Testis (tissue), 2 donors: ENCODE measurements at regions not wholly inside any gene's neighbourhood (a gene's known extent, or its start where the extent isn't known, plus 50 kb on each side); places are given as distances from the start of the nearest gene placed in this dataset.
A peak's percentile ranks its signal among the peaks of the same experiment; 100 is the strongest.

Source experiments
- DNase-seq: peaks from one replicate; pipeline ENCODE4 v3.0.0-alpha.2; 2019
- H3K27ac ChIP-seq, 2 donors: fragments of 200-600 bp; sonication (generic); one replicate each; pipeline ENCODE4 v1.5.1; 2019
- H3K27me3 ChIP-seq: fragments of 200-600 bp; sonication (generic); one replicate; pipeline ENCODE4 v1.5.1; 2019
- H3K36me3 ChIP-seq: fragments of 200-600 bp; sonication (generic); one replicate; pipeline ENCODE4 v1.5.1; 2017; ENCODE audit warnings: low read depth; ENCODE audit errors: missing control alignments
- H3K4me1 ChIP-seq: fragments of 200-600 bp; sonication (generic); one replicate; pipeline ENCODE4 v1.5.1; 2019
- H3K4me3 ChIP-seq, 2 donors: fragments of 200-600 bp; sonication (generic); one replicate each; pipeline ENCODE4 v1.5.1; 2017 to 2019
- H3K9me3 ChIP-seq: fragments of 200-600 bp; sonication (generic); one replicate; pipeline ENCODE4 v1.5.1; 2017
- CTCF ChIP-seq, 3 experiments: fragments of 450-650 bp in 2 of 3; fragments of 200-600 bp in 1 of 3; sonication (generic) in 1 of 3; IDR thresholded peaks; one replicate each; pipeline ENCODE4 v1.5.1; 2016 to 2019; ENCODE audit warnings: antibody characterized with exemption in 3 of 3, mild to moderate bottlenecking in 2 of 3, moderate library complexity in 1 of 3
- POLR2A ChIP-seq: fragments of 450-650 bp; IDR thresholded peaks from one replicate; pipeline ENCODE4 v1.6.1; 2017; ENCODE audit warnings: antibody characterized with exemption, mild to moderate bottlenecking, moderate library complexity
- WGBS, 2 donors: methylation state at CpG; one replicate each; pipeline ENCODE4 v1.1.5; 2018; 5-methylcytosine and 5-hydroxymethylcytosine counted together
- intact Hi-C: fragments of 100-400 bp; cut with DNase I; formaldehyde crosslinking; loops from one replicate; pipeline ENCODE4 v1.15.1; 2023; ENCODE audit warnings: low total_unique reads

GRCh38 chr15:85847031-85847430 is 52.3 kb upstream of the KLHL25 start:
- no peak for DNase-seq
- Histone ChIP-seq H3K4me3 (no peak overlapping the region), H3K27ac (no peak overlapping the region), H3K9me3 (no peaks in the 10 kb centered on the region), H3K4me1 (no peaks in the 10 kb centered on the region), H3K27me3 (no peaks in the 10 kb centered on the region), H3K36me3 (no peaks in the 10 kb centered on the region)
- 78 to 80% methylated on average over 3 of the region's 3 CpGs for WGBS, 2 donors
- intact Hi-C loops: no loop called here
- TF ChIP-seq CTCF (IDR thresholded peaks at IDR 0.05) (no peak), POLR2A (no peak)

GRCh38 chr15:85849946-85850345 is 55.2 kb upstream of the KLHL25 start:
- DNase-seq: peak; percentile 6
- Histone ChIP-seq H3K36me3 (no peaks in the 10 kb centered on the region), H3K9me3 (no peaks in the 10 kb centered on the region), H3K27me3 (no peaks in the 10 kb centered on the region), H3K4me3 (no peak overlapping the region), H3K27ac (no peak overlapping the region), H3K4me1 (peaks cover 3% of the 10 kb centered on the region)
- 88 to 96% methylated on average over 11 of the region's 11 CpGs for WGBS, 2 donors
- no peak for TF ChIP-seq POLR2A
- intact Hi-C loops: no loop called here

DNA sequence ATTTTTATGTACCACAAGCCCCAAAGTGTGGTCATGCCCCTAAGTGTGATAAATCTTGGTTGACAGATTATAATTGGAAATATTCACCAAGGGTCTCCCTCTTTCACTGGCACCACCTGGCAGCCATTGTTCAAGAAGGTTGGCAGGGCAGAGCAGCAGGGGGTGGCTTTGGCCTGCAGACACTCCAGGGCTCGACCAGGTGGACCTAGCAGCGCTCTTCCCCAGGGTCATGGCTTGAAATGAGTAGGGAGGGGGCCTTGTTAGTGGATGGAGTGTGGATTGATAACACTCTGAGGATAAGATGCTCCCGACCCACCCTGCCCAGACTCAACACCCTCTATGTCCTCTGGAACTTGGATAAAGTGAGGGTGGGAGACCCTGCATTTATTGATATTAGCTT is 58.2 kb upstream of the KLHL25 start:
- TF ChIP-seq POLR2A (no peak), CTCF (IDR thresholded peaks at IDR 0.05) (no peak)
- H3K27me3 ChIP-seq: no peaks in the 10 kb centered on the region
- WGBS, 2 donors: 64 to 81% methylated on average over 3 of the region's 3 CpGs
- no peaks in the 10 kb centered on the region for H3K9me3 ChIP-seq
- intact Hi-C loops: no loop called here
- H3K4me1 ChIP-seq: peaks cover 3% of the 10 kb centered on the region
- no peak overlapping the region for H3K27ac ChIP-seq
- DNase-seq: no peak
- H3K4me3 ChIP-seq: no peak overlapping the region
- no peaks in the 10 kb centered on the region for H3K36me3 ChIP-seq

- no peaks in the 10 kb centered on the region for H3K36me3 ChIP-seq
- no peaks in the 10 kb centered on the region for H3K9me3 ChIP-seq
- no peaks in the 10 kb centered on the region for H3K27me3 ChIP-seq
- peak; percentile 62 to 90 (median 81) for TF ChIP-seq CTCF (IDR thresholded peaks at IDR 0.05)
- TF ChIP-seq POLR2A: no peak
- no peak overlapping the region for H3K27ac ChIP-seq
- intact Hi-C loops: no loop called here
- DNase-seq: peak; percentile 71
- WGBS, 2 donors: 24 to 33% methylated on average over 11 of the region's 11 CpGs
- H3K4me3 ChIP-seq: no peak overlapping the region
- peaks cover 3% of the 10 kb centered on the region for H3K4me1 ChIP-seq
Observed at GRCh38 chr15:85854345-85855097, 59.8 kb upstream of the KLHL25 start.

DNA sequence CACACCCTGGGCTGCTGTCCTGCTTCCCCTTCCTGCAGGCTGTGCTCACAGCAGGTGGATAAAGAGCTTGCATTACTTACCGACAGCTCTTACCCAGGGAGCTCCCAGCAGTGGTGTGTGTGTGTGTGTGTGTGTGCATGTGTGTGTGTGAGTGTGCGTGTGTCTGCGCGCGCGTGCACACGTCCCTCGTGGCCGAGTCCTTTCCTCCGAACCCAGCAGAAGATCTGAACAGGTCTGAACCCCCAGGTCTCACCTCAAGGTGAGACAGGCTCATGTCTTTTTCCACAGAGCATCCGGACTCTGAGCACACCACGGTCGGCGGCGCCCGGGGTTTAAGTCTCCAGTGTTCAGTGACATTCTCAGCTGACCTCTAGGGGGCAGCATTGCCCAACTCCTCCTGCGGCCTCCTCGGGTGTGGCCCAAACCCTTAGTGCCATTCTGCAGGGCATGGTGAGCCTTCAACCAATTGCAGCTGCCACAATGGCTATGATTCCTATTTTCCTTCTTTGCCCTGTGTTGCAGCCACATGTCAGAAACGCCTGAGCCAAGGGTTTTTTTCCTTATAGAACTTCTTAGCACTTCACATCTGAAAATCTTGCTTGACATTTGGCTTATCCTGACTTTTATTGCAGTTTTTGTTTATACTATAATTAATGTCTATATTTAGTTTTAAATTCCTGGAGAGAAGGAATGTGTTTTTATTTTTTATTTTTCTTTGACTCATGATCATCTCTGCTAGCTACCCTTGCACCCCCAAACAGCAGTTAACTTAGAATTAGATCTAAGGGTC is 64.1 kb upstream of the KLHL25 start:
- DNase-seq: peak; percentile 77
- 14 to 22% methylated on average over 3 to 19 of the region's 19 CpGs for WGBS, 2 donors
- Histone ChIP-seq H3K9me3 (no peaks in the 10 kb centered on the region), H3K27me3 (no peaks in the 10 kb centered on the region), H3K36me3 (no peaks in the 10 kb centered on the region), H3K4me3 (no peak overlapping the region), H3K27ac (no peak overlapping the region), H3K4me1 (peaks cover 3% of the 10 kb centered on the region)
- intact Hi-C loops: no loop called here
- no peak for TF ChIP-seq POLR2A
- peak; percentile 50 to 74 (median 65) for TF ChIP-seq CTCF (IDR thresholded peaks at IDR 0.05)
